GM19043 (cell line): ENCODE measurements at regions not wholly inside any gene's neighbourhood (a gene's known extent, or its start where the extent isn't known, plus 50 kb on each side); places are given as distances from the start of the nearest gene placed in this dataset.
"Not testable (repeated sequence)": the region's sequence is repeated elsewhere in the genome, so short reads cannot be mapped to it uniquely, and the experiment has no call there.

Experiments
- ATAC-seq: cut with Tn5 transposase; IDR thresholded peaks from one replicate; pipeline ENCODE4 v1.9.1; 2021; ENCODE audit warnings: low read depth; ENCODE audit not compliant: unreplicated experiment

DNA sequence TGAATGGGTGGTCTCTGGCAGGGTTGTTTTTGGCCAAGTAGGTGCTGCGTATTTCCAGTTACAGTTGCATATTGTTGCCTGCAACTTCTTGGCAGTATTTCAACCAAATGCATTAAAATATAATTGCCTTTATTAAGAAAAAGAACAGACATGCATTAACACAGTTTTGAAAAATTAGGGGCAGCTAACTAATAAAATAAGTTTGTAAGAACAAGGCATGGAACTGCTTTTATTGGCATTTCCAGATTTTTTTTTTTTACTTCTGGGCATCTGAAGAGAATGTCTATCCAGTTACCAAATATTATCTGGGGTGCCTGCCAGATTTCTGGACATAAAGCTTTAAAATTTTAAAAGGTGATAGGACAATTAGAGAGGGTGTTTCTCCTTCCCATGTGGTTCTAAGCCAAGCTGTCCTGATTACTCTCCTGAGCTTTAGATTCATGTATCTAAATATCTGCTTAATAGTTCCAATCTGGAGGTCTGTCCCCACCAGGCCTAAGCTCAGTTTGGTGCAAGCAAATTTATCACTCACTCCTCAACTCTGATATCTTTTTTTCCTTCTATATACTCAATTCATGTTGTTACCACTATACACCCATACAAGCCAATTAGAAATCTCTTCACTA, 553.3 kb upstream of the USP24 start:
- no peak for ATAC-seq

DNA sequence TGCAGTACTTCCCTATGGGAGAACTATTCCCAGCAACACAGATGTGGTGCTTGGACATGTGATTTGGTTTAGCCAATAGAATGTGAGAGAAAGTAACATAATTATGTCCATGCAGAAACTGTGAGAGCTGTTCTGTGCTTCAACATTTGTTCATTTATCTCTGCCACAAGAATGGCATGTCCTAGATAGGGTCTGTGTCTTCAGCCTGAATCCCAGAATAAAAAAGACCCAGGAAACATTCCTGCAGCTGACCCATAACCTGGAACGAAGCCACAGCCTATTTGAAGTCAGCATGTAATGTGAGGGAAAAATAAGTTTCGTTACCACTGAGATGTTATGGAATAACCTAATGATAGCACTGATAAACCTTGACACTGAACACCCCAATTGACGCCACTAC, 552.0 kb upstream of the USP24 start:
- ATAC-seq: no peak

DNA sequence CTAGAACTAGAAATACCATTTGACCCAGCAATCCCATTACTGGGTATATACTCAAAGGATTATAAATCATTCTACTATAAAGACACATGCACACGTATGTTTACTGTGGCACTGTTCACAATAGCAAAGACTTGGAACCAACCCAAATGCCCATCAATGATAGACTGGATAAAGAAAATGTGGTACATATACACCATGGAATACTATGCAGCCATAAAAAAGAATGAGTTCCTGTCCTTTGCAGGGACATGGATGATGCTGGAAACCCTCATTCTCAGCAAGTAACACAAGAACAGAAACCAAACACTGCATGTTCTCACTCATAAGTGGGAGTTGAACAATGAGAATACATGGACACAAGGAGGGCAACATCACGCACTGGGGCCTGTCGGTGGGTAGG, 550.3 kb upstream of the USP24 start:
- ATAC-seq: not testable (repeated sequence)

DNA sequence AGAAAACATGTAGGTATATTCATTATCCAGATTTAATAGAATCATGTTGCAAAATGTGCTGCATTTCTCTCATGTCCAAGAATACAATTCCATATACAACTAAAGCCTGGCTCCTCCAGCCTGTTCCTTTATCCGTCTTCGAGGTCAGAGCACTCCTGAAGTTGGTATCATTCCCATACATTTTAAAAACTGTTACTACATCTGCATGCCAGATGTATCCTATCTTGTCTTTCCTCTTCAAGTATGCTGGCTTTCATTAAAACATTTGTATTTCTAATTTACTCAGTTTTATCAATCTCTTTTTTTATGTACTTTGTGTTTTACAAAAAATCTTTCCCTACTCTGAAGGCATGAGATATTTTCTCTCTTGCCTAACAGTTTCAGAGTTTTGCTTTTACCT, 536.6 kb upstream of the USP24 start:
- no peak for ATAC-seq

GRCh38 chr1:55750628-55750995, 535.4 kb upstream of the USP24 start:
- no peak for ATAC-seq

GRCh38 chr1:55749975-55750627, 534.9 kb upstream of the USP24 start:
- no peak for ATAC-seq

GRCh38 chr1:55747408-55747841, 532.3 kb upstream of the USP24 start:
- ATAC-seq: no peak

- ATAC-seq: no peak
Observed at GRCh38 chr1:55746710-55747109, 531.5 kb upstream of the USP24 start.

GRCh38 chr1:55741516-55741915, 526.4 kb upstream of the USP24 start:
- no peak for ATAC-seq

DNA sequence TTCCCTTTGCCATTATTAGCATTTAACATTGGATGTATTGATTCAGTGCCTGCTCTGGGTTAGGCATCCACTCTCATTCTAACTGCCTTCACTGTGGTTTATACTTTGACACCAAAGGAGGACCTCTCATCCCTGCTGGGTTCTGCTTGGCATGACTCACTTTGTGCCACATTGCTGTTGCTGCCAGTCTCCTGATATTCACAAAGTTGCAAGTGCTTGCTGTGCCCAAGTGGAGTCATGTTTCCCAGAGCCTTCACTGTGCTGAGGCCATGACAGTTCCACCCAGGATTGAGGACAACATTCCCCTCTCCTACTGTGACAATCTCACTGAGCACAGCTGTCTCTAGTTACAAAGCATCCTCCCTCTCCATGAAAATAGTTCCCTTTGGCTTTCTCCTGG, 519.9 kb upstream of the USP24 start:
- ATAC-seq: no peak

DNA sequence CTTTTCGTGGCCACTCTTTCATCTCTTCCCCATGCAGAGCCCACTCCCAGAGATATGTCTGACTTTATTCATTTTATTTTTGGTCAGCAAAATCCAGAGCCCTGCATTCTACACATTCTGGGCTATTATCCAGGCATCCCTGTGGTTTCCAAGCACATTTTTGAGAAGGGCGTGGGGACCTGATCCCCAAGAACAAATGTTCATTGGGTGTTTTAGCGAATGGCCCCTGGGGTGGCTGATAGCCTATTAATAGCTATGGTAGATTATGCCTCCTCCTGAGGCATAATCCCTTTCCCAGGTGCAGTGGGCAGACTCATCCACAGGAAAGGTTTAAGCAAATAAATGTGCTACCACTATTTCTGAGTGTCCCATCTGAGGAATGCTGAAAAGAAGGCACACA, 511.8 kb upstream of the USP24 start:
- no peak for ATAC-seq

GRCh38 chr1:55725378-55725777, 510.2 kb upstream of the USP24 start:
- no peak for ATAC-seq

GRCh38 chr1:55724551-55725325, 509.6 kb upstream of the USP24 start:
- no peak for ATAC-seq

- no peak for ATAC-seq
Observed at GRCh38 chr1:55723001-55723400, 507.8 kb upstream of the USP24 start.

DNA sequence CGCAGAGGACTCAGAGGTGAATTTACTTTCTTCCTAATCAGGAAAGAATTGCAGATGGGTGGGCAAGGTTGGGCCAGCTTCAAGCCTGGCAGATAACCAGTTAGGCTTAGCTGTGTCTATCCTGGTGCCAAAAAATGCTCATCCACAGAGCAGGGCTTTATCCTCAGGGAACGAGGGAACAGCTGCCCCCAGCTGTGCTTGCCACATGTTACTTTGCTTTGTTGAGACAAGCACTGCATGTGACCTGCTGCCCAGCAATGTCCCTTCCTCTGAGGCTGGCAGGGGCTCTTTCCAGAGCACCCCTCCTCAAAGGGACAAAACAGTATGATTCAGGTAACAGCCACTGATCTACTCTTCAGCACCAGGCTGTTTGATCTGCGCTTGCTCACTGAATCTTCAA, 505.1 kb upstream of the USP24 start:
- no peak for ATAC-seq

DNA sequence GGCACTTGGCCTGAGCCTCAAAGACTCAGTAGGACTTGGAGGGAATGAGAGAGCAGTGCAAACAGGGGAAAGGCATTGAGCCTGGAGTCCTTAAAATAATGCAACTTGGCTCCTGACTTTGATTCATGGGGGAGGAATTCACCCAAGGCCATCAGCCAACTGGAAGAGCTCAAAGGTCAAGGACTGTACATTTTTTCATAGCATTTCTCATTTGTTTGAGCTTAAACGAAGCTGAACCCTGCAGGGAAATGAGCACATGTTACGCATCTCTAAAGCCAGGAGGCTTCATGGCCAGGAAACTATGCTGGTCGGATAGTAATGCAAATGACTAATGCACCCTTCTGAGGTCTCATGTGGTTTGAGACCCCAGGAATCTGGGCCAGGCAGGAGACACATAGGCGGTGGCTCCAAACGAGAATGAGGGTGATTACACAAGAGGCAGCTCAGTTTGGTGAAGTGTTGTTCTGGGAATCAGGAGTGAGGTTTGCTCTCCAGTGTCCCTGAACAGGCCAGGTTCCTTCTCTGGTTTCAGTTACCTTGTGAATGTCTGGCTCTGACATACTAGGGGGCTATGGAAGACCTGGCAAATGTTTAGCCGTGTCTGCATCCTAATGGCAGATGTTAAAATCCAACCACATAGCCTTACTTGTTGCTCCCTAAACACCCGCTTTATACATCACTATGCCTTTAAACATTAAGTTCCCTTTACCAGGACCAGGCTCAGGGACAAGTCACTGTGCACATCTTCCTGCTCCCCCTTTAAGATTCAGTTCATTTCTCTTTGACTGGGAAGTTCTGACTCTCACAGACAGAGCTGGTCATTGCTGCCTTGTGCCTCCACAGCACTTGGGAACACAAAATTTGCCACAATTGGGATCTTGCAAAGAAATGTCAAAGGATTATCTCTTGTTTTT, 503.9 kb upstream of the USP24 start:
- no peak for ATAC-seq

DNA sequence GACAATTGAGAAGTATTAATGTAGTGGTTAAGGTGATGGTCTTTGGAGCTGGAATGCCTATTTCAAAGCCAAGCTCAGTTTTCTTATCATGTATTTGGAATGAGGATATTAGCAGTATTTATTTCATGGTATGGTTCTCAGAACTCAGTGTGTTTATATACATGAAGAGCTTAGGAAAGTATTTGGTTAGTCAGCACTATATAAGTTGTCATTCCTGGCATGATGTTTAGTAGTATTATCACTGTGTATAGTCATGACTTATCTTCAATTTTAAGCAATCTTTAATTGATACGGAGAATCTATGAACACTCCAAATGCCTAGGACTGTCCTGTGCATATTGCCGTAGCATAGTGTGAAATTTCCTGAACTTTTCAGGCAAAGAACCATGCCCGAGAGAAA, 501.9 kb upstream of the USP24 start:
- ATAC-seq: no peak

GRCh38 chr1:55716610-55717009, 501.4 kb upstream of the USP24 start:
- no peak for ATAC-seq

DNA sequence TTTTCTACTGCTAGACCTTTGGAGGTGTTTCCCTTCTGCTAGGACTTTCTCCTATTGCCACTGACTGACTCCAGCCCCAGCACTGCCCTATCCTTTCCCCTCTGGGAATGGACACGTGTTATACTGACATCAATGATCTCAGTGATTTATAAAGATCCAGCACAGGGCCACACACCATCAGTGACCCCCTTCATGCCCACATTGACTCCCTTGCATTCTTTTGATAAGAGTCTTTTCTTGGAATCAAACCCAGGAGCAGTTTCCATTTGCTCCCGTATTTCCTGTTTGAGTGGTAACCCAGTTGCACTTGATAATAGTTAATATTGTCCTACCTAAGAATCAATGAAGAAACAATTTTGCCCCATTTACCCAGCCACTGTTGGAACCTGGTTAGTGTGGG, 501.0 kb upstream of the USP24 start:
- no peak for ATAC-seq

GRCh38 chr1:55714230-55714629, 499.1 kb upstream of the USP24 start:
- no peak for ATAC-seq

- ATAC-seq: no peak
Observed at GRCh38 chr1:55713516-55713915, 498.4 kb upstream of the USP24 start.
